ENCODE measurements at regions not wholly inside any gene's neighbourhood (a gene's known extent, or its start where the extent isn't known, plus 50 kb on each side); places are given as distances from the start of the nearest gene placed in this dataset.
"Not testable (repeated sequence)": the region's sequence is repeated elsewhere in the genome, so short reads cannot be mapped to it uniquely, and the experiment has no call there.

GRCh38 chr20:1800180-1800579 is 95.0 kb upstream of the SIRPA start:
- Mint-ChIP-seq H3K4me1 (peaks cover 7% of the 10 kb centered on the region), H3K27ac (no peak overlapping the region), H3K9me3 (ENCODE audit: low read depth) (no peaks in the 10 kb centered on the region), H3K4me3 (no peak overlapping the region), H3K36me3 (ENCODE audit: low read depth) (no peaks in the 10 kb centered on the region), H3K27me3 (peaks cover 41% of the 10 kb centered on the region)
- DNase-seq = no peak
- ATAC-seq = no peak
- ChIA-PET CTCF (interaction anchor here (1.1 to 1.2 kb wide), 2 partner anchors 23 to 297 kb away, joined by 3 to 5 read pairs; no protein-coding TSS in a partner anchor), POLR2A (no interaction called here)
- intact Hi-C loops (cut with DNase I, micrococcal nuclease) = no loop called here

- CTCF ChIA-PET = interaction anchor here (1.1 to 1.2 kb wide), 2 partner anchors 23 to 297 kb away, joined by 3 to 5 read pairs; no protein-coding TSS in a partner anchor
- H3K9me3 Mint-ChIP-seq (ENCODE audit: low read depth); H3K4me1 Mint-ChIP-seq; H3K4me3 Mint-ChIP-seq; ATAC-seq; POLR2A ChIA-PET; DNase-seq; H3K36me3 Mint-ChIP-seq (ENCODE audit: low read depth); H3K27ac Mint-ChIP-seq; intact Hi-C loops (cut with DNase I, micrococcal nuclease): not testable (repeated sequence)
- peaks cover 41% of the 10 kb centered on the region for H3K27me3 Mint-ChIP-seq
These were observed 95.5 kb upstream of the SIRPA start for GRCh38 chr20:1799746-1800145.

GRCh38 chr20:1798982-1799381 is 96.2 kb upstream of the SIRPA start:
- DNase-seq (no peak), ATAC-seq (no peak)
- Mint-ChIP-seq H3K27ac (no peak overlapping the region), H3K27me3 (peaks cover 35% of the 10 kb centered on the region), H3K4me3 (no peak overlapping the region), H3K4me1 (peaks cover 7% of the 10 kb centered on the region), H3K36me3 (ENCODE audit: low read depth) (no peaks in the 10 kb centered on the region), H3K9me3 (ENCODE audit: low read depth) (no peaks in the 10 kb centered on the region)
- intact Hi-C loops (cut with DNase I, micrococcal nuclease) = no loop called here
- ChIA-PET POLR2A (no interaction called here), CTCF (interaction anchor here (1.2 kb wide), 1 partner anchor 18 kb away, joined by 4 read pairs; no protein-coding TSS in a partner anchor)

DNA sequence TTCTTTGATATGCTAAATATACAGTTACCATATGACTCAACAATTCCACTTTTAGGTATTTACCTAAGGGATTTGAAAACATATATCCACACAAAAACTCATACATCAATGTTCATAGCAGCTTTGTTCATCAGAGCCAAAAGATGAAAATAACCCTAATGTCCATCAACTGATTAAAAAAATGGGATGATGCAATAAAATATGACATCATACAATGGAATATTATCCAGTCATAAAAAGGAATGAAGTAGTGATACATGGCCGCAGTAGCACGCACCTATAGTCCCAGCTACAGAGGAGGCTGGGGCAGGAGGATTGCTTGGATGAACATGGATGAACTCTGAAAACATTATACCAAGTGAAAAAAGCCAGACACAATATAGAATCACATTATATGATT is 101.4 kb upstream of the SIRPA start:
- H3K27ac Mint-ChIP-seq = no peak overlapping the region
- H3K4me1 Mint-ChIP-seq = no peaks in the 10 kb centered on the region
- H3K4me3 Mint-ChIP-seq = no peak overlapping the region

DNA sequence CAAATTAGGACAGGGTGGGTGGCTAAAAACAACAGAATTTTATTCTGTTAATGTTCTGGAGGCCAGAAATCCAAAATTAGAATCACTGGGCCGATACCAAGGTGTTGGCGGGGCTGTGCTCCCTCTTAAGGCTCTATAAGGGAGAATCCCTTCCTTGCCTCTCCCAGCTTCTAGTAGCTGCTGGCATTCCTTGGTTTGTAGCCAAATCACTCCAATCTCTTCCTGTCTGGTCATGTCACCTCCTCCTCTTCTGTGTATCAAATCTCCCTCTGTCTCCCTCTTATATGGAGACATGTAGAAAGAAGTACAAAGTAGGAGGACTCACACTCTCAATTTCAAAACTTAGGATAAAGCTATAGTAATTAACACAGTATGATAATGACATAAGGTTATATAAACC is 102.9 kb upstream of the SIRPA start:
- intact Hi-C loops (cut with DNase I, micrococcal nuclease) = no loop called here
- ChIA-PET CTCF (interaction anchor here (0.5 to 1.3 kb wide), 3 partner anchors 173 to 387 kb away, joined by 3 to 4 read pairs (median 3); no protein-coding TSS in a partner anchor), POLR2A (no interaction called here)
- DNase-seq (no peak), ATAC-seq (no peak)
- Mint-ChIP-seq H3K36me3 (ENCODE audit: low read depth) (no peaks in the 10 kb centered on the region), H3K27ac (no peak overlapping the region), H3K9me3 (ENCODE audit: low read depth) (no peaks in the 10 kb centered on the region), H3K27me3 (peaks cover 17% of the 10 kb centered on the region), H3K4me1 (no peaks in the 10 kb centered on the region), H3K4me3 (no peak overlapping the region)

More for the DNA sequence above, 101.4 kb upstream of the SIRPA start:
- ATAC-seq (no peak), DNase-seq (no peak)
- ChIA-PET POLR2A (no interaction called here), CTCF (no interaction called here)
- peaks cover 17% of the 10 kb centered on the region for H3K27me3 Mint-ChIP-seq
- intact Hi-C loops (cut with DNase I, micrococcal nuclease) = no loop called here
- no peaks in the 10 kb centered on the region for H3K36me3 Mint-ChIP-seq (ENCODE audit: low read depth)
- H3K9me3 Mint-ChIP-seq (ENCODE audit: low read depth) = no peaks in the 10 kb centered on the region

DNA sequence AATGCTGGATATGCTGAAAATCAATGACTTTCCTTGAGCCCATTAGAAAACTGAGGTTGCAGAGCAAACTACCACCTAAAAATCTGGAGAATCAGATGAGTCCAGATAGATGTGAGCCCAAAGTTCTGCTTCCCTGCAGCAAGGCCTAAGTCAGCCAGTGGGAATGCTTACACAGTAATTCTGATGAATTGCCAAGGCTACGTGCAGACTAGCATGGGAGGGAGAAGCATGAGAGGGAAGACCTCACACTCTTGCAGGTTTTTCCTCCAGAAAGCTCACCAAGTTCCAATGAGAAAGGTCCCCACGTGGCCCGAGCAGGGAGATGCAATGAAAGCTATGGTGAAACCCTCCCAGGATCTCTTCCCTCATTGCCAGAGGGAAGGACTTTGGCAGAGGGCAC is 104.8 kb upstream of the SIRPA start:
- Mint-ChIP-seq H3K36me3 (ENCODE audit: low read depth) (no peaks in the 10 kb centered on the region), H3K4me1 (no peaks in the 10 kb centered on the region), H3K27me3 (peaks cover 25% of the 10 kb centered on the region), H3K4me3 (no peak overlapping the region), H3K9me3 (ENCODE audit: low read depth) (no peaks in the 10 kb centered on the region), H3K27ac (no peak overlapping the region)
- ATAC-seq (no peak), DNase-seq (no peak)
- intact Hi-C loops (cut with DNase I, micrococcal nuclease) = no loop called here
- CTCF ChIA-PET = interaction anchor here (1.2 kb wide), 1 partner anchor 13 kb away, joined by 8 read pairs; no protein-coding TSS in a partner anchor
- POLR2A ChIA-PET = no interaction called here

- Mint-ChIP-seq H3K9me3 (ENCODE audit: low read depth) (no peaks in the 10 kb centered on the region), H3K4me1 (no peaks in the 10 kb centered on the region), H3K36me3 (ENCODE audit: low read depth) (no peaks in the 10 kb centered on the region), H3K4me3 (no peak overlapping the region), H3K27ac (no peak overlapping the region), H3K27me3 (peaks cover 25% of the 10 kb centered on the region)
- ATAC-seq (no peak), DNase-seq (no peak)
- ChIA-PET CTCF (interaction anchor here (1.8 to 1.9 kb wide), 2 partner anchors 11 to 23 kb away, joined by 6 read pairs; no protein-coding TSS in a partner anchor), POLR2A (no interaction called here)
- intact Hi-C loops (cut with DNase I, micrococcal nuclease) = no loop called here
These were observed 107.2 kb upstream of the SIRPA start for GRCh38 chr20:1788044-1788443.

- intact Hi-C loops (cut with DNase I, micrococcal nuclease) = no loop called here
- DNase-seq (no peak), ATAC-seq (no peak)
- Mint-ChIP-seq H3K4me1 (no peaks in the 10 kb centered on the region), H3K27ac (no peak overlapping the region), H3K36me3 (ENCODE audit: low read depth) (no peaks in the 10 kb centered on the region), H3K9me3 (ENCODE audit: low read depth) (no peaks in the 10 kb centered on the region), H3K4me3 (no peak overlapping the region), H3K27me3 (peaks cover 28% of the 10 kb centered on the region)
- CTCF ChIA-PET = interaction anchor here (1.9 kb wide), 1 partner anchor 9 kb away, joined by 6 read pairs; no protein-coding TSS in a partner anchor
- POLR2A ChIA-PET = no interaction called here
These were observed 108.7 kb upstream of the SIRPA start for GRCh38 chr20:1786486-1786885.

DNA sequence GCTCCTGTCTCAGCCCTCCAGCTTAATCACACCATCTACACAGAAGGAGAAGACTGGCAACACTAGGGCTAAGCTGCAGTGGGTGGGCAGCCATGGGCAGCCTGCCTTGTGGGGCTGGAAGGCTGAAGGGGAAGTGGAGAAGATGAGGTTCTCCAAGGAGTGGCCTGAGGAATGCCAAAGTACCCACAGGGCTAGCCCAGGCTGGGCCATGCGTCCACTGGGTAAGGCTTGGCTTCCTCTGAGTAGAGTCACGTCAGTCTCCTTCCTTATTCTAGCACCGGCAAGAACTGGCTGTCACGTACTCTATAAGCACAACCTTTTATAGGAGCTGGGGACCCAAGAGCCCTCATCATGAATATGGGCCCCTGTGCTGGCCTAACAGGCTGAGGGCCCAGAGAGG is 110.6 kb upstream of the SIRPA start:
- Mint-ChIP-seq H3K9me3 (ENCODE audit: low read depth) (no peaks in the 10 kb centered on the region), H3K4me3 (no peak overlapping the region), H3K36me3 (ENCODE audit: low read depth) (no peaks in the 10 kb centered on the region), H3K27ac (no peak overlapping the region), H3K27me3 (peaks cover 27% of the 10 kb centered on the region), H3K4me1 (no peaks in the 10 kb centered on the region)
- CTCF ChIA-PET = no interaction called here
- intact Hi-C loops (cut with DNase I, micrococcal nuclease) = no loop called here
- no peak for DNase-seq
- ATAC-seq = no peak
- POLR2A ChIA-PET = no interaction called here

DNA sequence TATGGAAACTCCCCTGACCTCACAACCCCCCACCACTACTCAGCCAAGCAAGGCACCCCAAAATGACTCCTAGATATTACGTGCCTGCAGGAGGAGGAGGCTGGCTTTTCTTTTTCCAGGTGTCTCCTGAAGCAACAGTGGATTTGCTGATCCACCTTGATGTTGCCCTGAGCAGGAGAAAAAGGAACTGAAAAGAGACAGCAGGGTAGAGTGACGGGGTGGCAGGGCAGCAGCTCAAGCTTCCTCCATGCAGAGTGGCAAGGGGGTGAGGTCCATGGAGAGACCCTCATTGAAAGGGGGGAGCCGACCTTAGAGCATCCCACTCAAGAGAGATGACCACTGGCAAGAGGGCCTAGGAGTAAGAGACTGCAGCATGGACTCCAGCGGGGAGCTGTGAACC is 112.0 kb upstream of the SIRPA start:
- Mint-ChIP-seq H3K9me3 (ENCODE audit: low read depth) (no peaks in the 10 kb centered on the region), H3K27me3 (peaks cover 20% of the 10 kb centered on the region), H3K27ac (no peak overlapping the region), H3K4me3 (no peak overlapping the region), H3K36me3 (ENCODE audit: low read depth) (no peaks in the 10 kb centered on the region), H3K4me1 (no peaks in the 10 kb centered on the region)
- ChIA-PET CTCF (no interaction called here), POLR2A (no interaction called here)
- no peak for ATAC-seq
- DNase-seq = no peak
- intact Hi-C loops (cut with DNase I, micrococcal nuclease) = no loop called here

DNA sequence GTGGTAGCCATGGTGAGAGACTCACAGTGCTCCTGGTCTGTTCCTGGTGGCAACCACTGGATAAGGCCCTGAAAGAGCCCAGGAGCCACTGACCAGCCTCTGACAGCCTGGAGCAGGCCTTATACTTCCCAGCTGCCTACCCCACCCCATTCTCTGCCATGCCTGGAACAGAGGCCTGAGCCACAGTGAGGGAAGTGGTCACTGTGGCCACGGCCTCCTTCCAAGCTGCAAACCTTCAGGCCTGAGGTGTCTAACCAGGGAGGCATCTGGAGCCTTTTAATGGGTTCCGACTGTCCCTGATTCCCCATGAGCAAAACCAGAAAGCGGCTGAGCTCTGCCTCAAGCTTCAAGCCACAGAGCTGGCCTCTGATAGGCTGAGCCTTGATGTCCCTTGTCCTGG is 113.0 kb upstream of the SIRPA start:
- Mint-ChIP-seq H3K9me3 (ENCODE audit: low read depth) (no peaks in the 10 kb centered on the region), H3K4me3 (no peak overlapping the region), H3K36me3 (ENCODE audit: low read depth) (no peaks in the 10 kb centered on the region), H3K27me3 (peaks cover 19% of the 10 kb centered on the region), H3K4me1 (peaks cover 4% of the 10 kb centered on the region), H3K27ac (no peak overlapping the region)
- intact Hi-C loops (cut with DNase I, micrococcal nuclease) = no loop called here
- ChIA-PET CTCF (interaction anchor here (0.6 to 1.9 kb wide), 5 partner anchors 12 to 390 kb away, joined by 3 to 5 read pairs (median 4); no protein-coding TSS in a partner anchor), POLR2A (no interaction called here)
- DNase-seq = no peak
- no peak for ATAC-seq

- ChIA-PET POLR2A (no interaction called here), CTCF (interaction anchor here (0.6 to 1.2 kb wide), 2 partner anchors 9 to 400 kb away, joined by 3 read pairs; no protein-coding TSS in a partner anchor)
- Mint-ChIP-seq H3K9me3 (ENCODE audit: low read depth) (no peaks in the 10 kb centered on the region), H3K36me3 (ENCODE audit: low read depth) (no peaks in the 10 kb centered on the region), H3K4me3 (no peak overlapping the region), H3K27ac (no peak overlapping the region), H3K4me1 (peaks cover 15% of the 10 kb centered on the region), H3K27me3 (peaks cover 8% of the 10 kb centered on the region)
- ATAC-seq (no peak), DNase-seq (no peak)
- intact Hi-C loops (cut with DNase I, micrococcal nuclease) = loop anchor here (5.0 to 10.0 kb wide), 2 partner anchors 247 to 395 kb away; no protein-coding TSS in a partner anchor
These were observed 115.6 kb upstream of the SIRPA start for GRCh38 chr20:1779567-1779966.
